Lower lobe of right lung (tissue), 2 donors: ENCODE measurements at regions not wholly inside any gene's neighbourhood (a gene's known extent, or its start where the extent isn't known, plus 50 kb on each side); places are given as distances from the start of the nearest gene placed in this dataset.

ENCODE experiments used
- ATAC-seq, 2 donors: fragments of 200-7000 bp; cut with Tn5 transposase; one replicate each; pipeline ENCODE4 v1.9.1; 2020 to 2022; ENCODE audit warnings: mild to moderate bottlenecking in 2 of 2, moderate library complexity in 2 of 2
- DNase-seq: peaks from one replicate; pipeline ENCODE4 v3.0.0-alpha.2; 2020
- H3K27ac ChIP-seq: fragments of 200-600 bp; one replicate; pipeline ENCODE4 v1.8.0; 2022
- H3K27me3 ChIP-seq: fragments of 200-600 bp; one replicate; pipeline ENCODE4 v1.8.0; 2022; ENCODE audit warnings: low read depth
- H3K36me3 ChIP-seq: fragments of 200-600 bp; one replicate; pipeline ENCODE4 v1.8.0; 2022; ENCODE audit warnings: mild to moderate bottlenecking
- H3K4me1 ChIP-seq: fragments of 200-600 bp; one replicate; pipeline ENCODE4 v1.8.0; 2022
- H3K4me3 ChIP-seq: fragments of 200-600 bp; one replicate; pipeline ENCODE4 v1.8.0; 2022; ENCODE audit warnings: mild to moderate bottlenecking
- H3K9me3 ChIP-seq: fragments of 200-600 bp; one replicate; pipeline ENCODE4 v1.8.0; 2022
- intact Hi-C: fragments of 100-400 bp; cut with DNase I; formaldehyde crosslinking; loops from one replicate; pipeline ENCODE4 v1.11.0; 2022
- TF ChIP-seq, protein P1 (sequence below): fragments of 200-600 bp; IDR thresholded peaks from one replicate; pipeline ENCODE4 v1.8.0; 2022; ENCODE audit warnings: antibody characterized with exemption, mild to moderate bottlenecking
- donor health status: DM: no; HTN: yes; CAD: no; lungs with severe emphysema.

DNA sequence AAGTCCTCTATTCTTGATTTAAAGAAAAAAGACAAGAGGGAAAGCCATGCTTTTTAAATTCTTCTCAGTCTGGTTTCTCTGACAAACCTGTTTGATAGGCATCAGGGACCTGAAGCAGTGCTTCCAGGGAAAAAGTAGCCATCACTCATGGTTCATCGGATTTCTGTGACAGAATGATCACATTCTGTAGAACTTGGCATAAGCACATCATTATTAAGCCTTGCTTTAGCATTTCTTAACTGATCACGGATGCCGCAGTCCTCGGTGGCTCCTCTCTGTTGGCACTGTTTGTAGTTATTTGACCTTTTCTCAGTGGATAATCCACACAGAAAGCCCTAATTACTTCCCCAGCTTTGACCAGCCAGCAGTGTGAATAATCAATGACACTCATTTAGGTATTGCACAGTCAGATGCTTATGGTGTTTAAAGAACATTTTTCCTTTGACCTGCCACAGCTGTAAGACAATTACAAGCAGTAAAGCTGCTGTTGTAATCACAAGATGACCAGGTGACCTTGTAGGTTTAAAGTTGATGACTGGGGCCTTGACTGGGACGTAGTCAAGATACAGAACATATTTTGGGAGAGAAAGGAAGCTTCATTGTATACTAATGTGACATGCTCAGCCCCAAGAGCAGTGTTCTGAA, 64.4 kb upstream of the SKAP2 start:
- intact Hi-C loops: no loop called here
- Histone ChIP-seq H3K4me1 (no peaks in the 10 kb centered on the region), H3K27me3 (no peaks in the 10 kb centered on the region), H3K36me3 (no peaks in the 10 kb centered on the region), H3K27ac (no peak overlapping the region), H3K4me3 (no peak overlapping the region), H3K9me3 (no peaks in the 10 kb centered on the region)
- DNase-seq: no peak
- TF ChIP-seq, protein P1, sequence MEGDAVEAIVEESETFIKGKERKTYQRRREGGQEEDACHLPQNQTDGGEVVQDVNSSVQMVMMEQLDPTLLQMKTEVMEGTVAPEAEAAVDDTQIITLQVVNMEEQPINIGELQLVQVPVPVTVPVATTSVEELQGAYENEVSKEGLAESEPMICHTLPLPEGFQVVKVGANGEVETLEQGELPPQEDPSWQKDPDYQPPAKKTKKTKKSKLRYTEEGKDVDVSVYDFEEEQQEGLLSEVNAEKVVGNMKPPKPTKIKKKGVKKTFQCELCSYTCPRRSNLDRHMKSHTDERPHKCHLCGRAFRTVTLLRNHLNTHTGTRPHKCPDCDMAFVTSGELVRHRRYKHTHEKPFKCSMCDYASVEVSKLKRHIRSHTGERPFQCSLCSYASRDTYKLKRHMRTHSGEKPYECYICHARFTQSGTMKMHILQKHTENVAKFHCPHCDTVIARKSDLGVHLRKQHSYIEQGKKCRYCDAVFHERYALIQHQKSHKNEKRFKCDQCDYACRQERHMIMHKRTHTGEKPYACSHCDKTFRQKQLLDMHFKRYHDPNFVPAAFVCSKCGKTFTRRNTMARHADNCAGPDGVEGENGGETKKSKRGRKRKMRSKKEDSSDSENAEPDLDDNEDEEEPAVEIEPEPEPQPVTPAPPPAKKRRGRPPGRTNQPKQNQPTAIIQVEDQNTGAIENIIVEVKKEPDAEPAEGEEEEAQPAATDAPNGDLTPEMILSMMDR: no peak
- no peak for ATAC-seq

DNA sequence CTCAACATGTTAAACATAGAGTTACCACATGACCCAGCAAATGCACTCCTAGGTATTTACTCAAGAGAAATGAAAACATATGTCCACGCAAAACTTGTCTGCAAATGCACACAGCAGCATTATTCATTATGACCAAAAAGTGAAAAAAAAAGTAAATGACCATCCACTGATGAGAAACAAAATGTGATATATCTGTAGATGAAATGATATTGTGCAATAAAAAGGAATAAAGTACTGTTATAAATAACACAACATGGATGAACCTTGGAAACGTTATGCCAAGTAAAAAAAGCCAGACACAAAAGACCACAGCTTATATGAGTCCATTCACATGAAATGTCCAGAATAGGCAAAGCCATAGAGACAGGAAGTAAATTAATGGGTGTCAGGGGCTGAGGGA, 61.4 kb upstream of the SKAP2 start:
- Histone ChIP-seq H3K9me3 (no peaks in the 10 kb centered on the region), H3K27ac (no peak overlapping the region), H3K36me3 (no peaks in the 10 kb centered on the region), H3K4me1 (no peaks in the 10 kb centered on the region), H3K4me3 (no peak overlapping the region), H3K27me3 (no peaks in the 10 kb centered on the region)
- intact Hi-C loops: no loop called here
- DNase-seq (no peak), ATAC-seq (no peak)
- TF ChIP-seq, protein P1: no peak

DNA sequence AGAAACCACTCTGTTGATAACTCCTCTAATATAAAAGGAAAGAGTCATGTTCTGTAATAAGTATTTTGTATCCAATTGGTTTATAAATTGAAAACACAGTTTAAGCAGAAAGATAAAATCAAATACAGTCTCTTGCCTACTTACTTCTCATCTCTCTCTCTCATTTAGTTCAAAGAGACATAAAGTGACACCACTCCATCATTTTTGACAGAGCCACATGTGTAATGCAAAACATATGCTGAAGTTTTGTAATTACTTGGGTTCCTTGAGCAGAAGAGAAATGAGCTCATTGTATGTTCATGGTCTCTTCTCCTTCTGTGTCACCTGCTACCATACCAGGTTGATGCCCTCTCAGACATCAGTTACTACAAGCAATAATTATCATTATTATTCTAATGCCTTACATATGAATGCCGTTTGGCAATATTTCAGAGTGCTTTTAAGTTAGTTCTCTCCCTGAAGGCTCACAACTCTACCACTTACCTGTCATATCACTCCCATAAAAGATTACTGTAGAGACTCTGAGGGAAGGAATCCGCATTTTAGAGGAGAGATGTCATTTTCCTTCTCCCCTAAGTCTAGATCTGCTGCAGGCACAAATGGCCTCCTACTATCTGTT, 59.9 kb upstream of the SKAP2 start:
- no peaks in the 10 kb centered on the region for H3K4me1 ChIP-seq
- DNase-seq (no peak), ATAC-seq (no peak)
- H3K4me3 ChIP-seq: no peak overlapping the region
- no peaks in the 10 kb centered on the region for H3K36me3 ChIP-seq
- TF ChIP-seq, protein P1: no peak
- H3K9me3 ChIP-seq: no peaks in the 10 kb centered on the region
- no peaks in the 10 kb centered on the region for H3K27me3 ChIP-seq
- no peak overlapping the region for H3K27ac ChIP-seq
- intact Hi-C loops: no loop called here

DNA sequence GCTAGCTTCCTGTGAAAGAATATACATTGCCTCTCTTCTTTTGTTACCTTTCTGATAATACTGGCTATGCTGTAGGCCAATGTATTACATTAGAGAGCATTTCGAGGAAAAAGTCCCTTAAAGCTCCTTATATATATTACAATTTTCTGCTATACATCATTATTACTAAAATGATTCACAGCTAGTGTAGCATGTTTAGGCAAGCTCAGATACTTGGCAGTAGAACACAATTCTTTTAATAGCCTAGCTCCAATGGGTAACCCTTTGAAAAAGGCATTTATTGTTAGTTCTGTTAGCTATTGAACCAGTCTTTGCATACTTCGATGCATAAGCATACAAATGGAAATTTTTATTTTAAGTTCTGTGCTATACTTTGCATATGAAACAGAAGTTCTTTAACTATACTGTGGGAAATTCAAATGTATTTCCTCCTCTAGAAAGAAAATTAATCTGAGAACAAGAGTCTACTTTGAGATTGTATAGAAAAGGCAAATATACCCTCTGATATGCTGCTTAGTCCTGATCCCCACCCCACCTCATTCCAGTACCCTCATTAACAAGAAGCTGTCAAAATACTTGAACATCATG, 55.6 kb upstream of the SKAP2 start:
- TF ChIP-seq, protein P1: no peak
- no peak for DNase-seq
- H3K4me3 ChIP-seq: no peak overlapping the region
- no peaks in the 10 kb centered on the region for H3K27me3 ChIP-seq
- H3K27ac ChIP-seq: no peak overlapping the region
- H3K9me3 ChIP-seq: no peaks in the 10 kb centered on the region
- H3K4me1 ChIP-seq: no peaks in the 10 kb centered on the region
- no peaks in the 10 kb centered on the region for H3K36me3 ChIP-seq
- no peak for ATAC-seq
- intact Hi-C loops: no loop called here

DNA sequence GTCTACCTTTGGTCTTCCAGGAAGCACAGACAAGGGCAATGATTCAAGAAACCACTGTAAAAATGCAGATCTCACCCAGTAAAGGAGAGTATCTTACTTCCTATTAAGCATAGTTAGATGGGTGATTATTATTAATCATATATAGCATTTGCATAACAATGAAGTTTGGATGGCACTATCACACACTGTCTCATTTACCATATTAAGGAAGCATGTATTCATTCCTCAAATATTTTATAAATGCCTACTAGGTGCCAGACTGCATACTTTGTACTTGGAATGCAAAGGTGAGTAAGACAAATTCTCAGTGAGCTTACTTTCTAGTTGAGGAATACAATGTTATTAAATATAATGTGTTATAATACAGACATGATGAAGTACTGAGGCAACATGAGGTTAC, 53.9 kb upstream of the SKAP2 start:
- TF ChIP-seq, protein P1: no peak
- DNase-seq: no peak
- H3K4me1 ChIP-seq: no peaks in the 10 kb centered on the region
- no peak overlapping the region for H3K4me3 ChIP-seq
- H3K36me3 ChIP-seq: no peaks in the 10 kb centered on the region
- ATAC-seq: no peak
- H3K27ac ChIP-seq: no peak overlapping the region
- intact Hi-C loops: no loop called here
- H3K27me3 ChIP-seq: no peaks in the 10 kb centered on the region
- H3K9me3 ChIP-seq: no peaks in the 10 kb centered on the region
